Kidney glomerular epithelial cell (primary cell): ENCODE measurements at regions not wholly inside any gene's neighbourhood (a gene's known extent, or its start where the extent isn't known, plus 50 kb on each side); places are given as distances from the start of the nearest gene placed in this dataset.
A peak's percentile ranks its signal among the peaks of the same experiment; 100 is the strongest.
"Not testable (repeated sequence)": the region's sequence is repeated elsewhere in the genome, so short reads cannot be mapped to it uniquely, and the experiment has no call there.

ENCODE experiments used
- DNase-seq: peaks from one replicate; lab custom pipeline; 2025; lab: John Stamatoyannopoulos, UW

GRCh38 chr1:60732977-60733401, 349.4 kb upstream of the NFIA start:
- no peak for DNase-seq

GRCh38 chr1:60731321-60731720, 351.0 kb upstream of the NFIA start:
- DNase-seq: no peak

GRCh38 chr1:60727552-60727951, 354.8 kb upstream of the NFIA start:
- DNase-seq: no peak

GRCh38 chr1:60716472-60716871, 365.9 kb upstream of the NFIA start:
- DNase-seq: no peak

- DNase-seq: no peak
Measured at GRCh38 chr1:60715970-60716369, 366.4 kb upstream of the NFIA start.

- DNase-seq: no peak
Measured at GRCh38 chr1:60709426-60709825, 372.9 kb upstream of the NFIA start.

- DNase-seq: no peak
Measured at GRCh38 chr1:60705026-60705425, 377.3 kb upstream of the NFIA start.

- no peak for DNase-seq
Measured at GRCh38 chr1:60703155-60703554, 379.2 kb upstream of the NFIA start.

GRCh38 chr1:60699325-60699724, 383.0 kb upstream of the NFIA start:
- no peak for DNase-seq

GRCh38 chr1:60697204-60697994, 385.0 kb upstream of the NFIA start:
- DNase-seq: no peak

GRCh38 chr1:60696512-60696911, 385.8 kb upstream of the NFIA start:
- DNase-seq: no peak

- no peak for DNase-seq
Measured at GRCh38 chr1:60695716-60696171, 386.6 kb upstream of the NFIA start.

- no peak for DNase-seq
Measured at GRCh38 chr1:60694980-60695379, 387.4 kb upstream of the NFIA start.

- no peak for DNase-seq
Measured at GRCh38 chr1:60692031-60692430, 390.3 kb upstream of the NFIA start.

- not testable (repeated sequence) for DNase-seq
Measured at GRCh38 chr1:60688221-60688620, 394.1 kb upstream of the NFIA start.

GRCh38 chr1:60681095-60681860, 401.1 kb upstream of the NFIA start:
- DNase-seq: no peak

GRCh38 chr1:60679524-60680375, 402.6 kb upstream of the NFIA start:
- no peak for DNase-seq

GRCh38 chr1:60678802-60679201, 403.6 kb upstream of the NFIA start:
- no peak for DNase-seq

- DNase-seq: peak; percentile 51
Measured at GRCh38 chr1:60678391-60678790, 404.0 kb upstream of the NFIA start.

- DNase-seq: no peak
Measured at GRCh38 chr1:60672449-60672848, 409.9 kb upstream of the NFIA start.

GRCh38 chr1:60670302-60670701, 412.1 kb upstream of the NFIA start:
- DNase-seq: peak; percentile 7

- no peak for DNase-seq
Measured at GRCh38 chr1:60668585-60668984, 413.8 kb upstream of the NFIA start.
